Lung (tissue), 11 donors: ENCODE measurements at regions not wholly inside any gene's neighbourhood (a gene's known extent, or its start where the extent isn't known, plus 50 kb on each side); places are given as distances from the start of the nearest gene placed in this dataset.
A peak's percentile ranks its signal among the peaks of the same experiment; 100 is the strongest.

Experiments
- ATAC-seq: fragments of 200-7000 bp; cut with Tn5 transposase; one replicate; pipeline ENCODE4 v1.9.1; 2020; ENCODE audit warnings: moderate number of reproducible peaks; ENCODE audit not compliant: insufficient read depth, low FRiP score
- DNase-seq, 3 donors: peaks; one replicate each; pipeline ENCODE4 v3.0.0-alpha.2; 2013 to 2017
- H3K27ac ChIP-seq, 2 donors: one replicate each; pipeline ENCODE4 v1.5.1; 2013; ENCODE audit warnings: mild to moderate bottlenecking in 2 of 2, moderate library complexity in 2 of 2, control low read depth in 1 of 2, inconsistent platforms in 1 of 2, low read depth in 1 of 2, low read length in 1 of 2
- H3K27me3 ChIP-seq, 3 donors: one replicate each; pipeline ENCODE4 v1.5.1; 2013; ENCODE audit warnings: low read length in 2 of 3; ENCODE audit not compliant: control insufficient read depth in 3 of 3, insufficient read depth in 3 of 3
- H3K36me3 ChIP-seq, 4 donors: one replicate each; pipeline ENCODE4 v1.5.1; 2013; ENCODE audit warnings: low read length in 4 of 4, mild to moderate bottlenecking in 1 of 4, moderate library complexity in 1 of 4; ENCODE audit not compliant: control insufficient read depth in 4 of 4, insufficient read depth in 4 of 4
- H3K4me1 ChIP-seq, 5 donors: one replicate each; pipeline ENCODE4 v1.5.1; 2013; ENCODE audit warnings: low read length in 5 of 5, mild to moderate bottlenecking in 2 of 5, moderate library complexity in 1 of 5; ENCODE audit not compliant: control insufficient read depth in 5 of 5, insufficient read depth in 5 of 5
- H3K4me3 ChIP-seq: one replicate; pipeline ENCODE4 v1.5.1; 2013; ENCODE audit warnings: mild to moderate bottlenecking, control low read depth, moderate library complexity
- H3K9ac ChIP-seq, 2 donors: one replicate each; pipeline ENCODE4 v1.5.1; 2013; ENCODE audit warnings: low read length in 2 of 2, control low read depth in 1 of 2; ENCODE audit not compliant: insufficient read depth in 1 of 2
- H3K9me3 ChIP-seq, 4 donors: one replicate each; pipeline ENCODE4 v1.5.1; 2013; ENCODE audit warnings: low read length in 3 of 4, mild to moderate bottlenecking in 1 of 4, moderate library complexity in 1 of 4; ENCODE audit not compliant: control insufficient read depth in 4 of 4, insufficient read depth in 3 of 4
- WGBS, 2 donors: extraction: QIAGEN DNeasy Blood & Tissue Kit; methylation state at CpG; one replicate each; pipeline ENCODE4 v1.1.7; 2013; 5-methylcytosine and 5-hydroxymethylcytosine counted together
- TF ChIP-seq, protein P1 (sequence below): IDR thresholded peaks from 2 replicates; pipeline ENCODE4 v1.5.1; 2012; ENCODE audit warnings: mild to moderate bottlenecking; ENCODE audit errors: control extremely low read depth, extremely low read depth
- donor health status: control.
- donor health status: control.
- donor health status: Bipolar disorder and iron deficiency.
- donor health status: healthy.
- donor health status: DM: yes; HTN: yes; CAD: no.

DNA sequence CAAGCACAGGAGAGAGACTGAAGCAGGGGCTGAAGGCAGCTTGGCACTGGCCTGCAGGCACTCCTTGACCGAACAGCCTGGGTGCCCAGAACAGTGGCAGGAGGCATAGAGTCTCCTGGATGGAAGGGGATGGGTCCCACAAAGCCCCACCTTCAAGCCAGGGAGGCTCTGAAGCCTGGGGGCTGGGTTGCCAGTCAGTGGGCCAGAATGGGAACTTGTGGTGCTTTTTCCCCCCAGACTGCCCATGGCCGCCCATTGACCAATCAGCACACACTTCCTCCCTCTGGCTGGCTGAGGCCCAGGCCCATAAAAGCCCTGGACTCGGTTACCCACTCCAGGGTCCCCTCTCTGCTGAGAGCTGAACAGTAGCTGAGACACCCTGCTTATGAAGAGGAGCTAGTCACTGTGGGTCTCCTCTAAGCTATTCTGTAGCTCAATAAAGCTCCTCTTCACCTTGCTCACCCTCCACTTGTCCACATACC is 109.6 kb downstream of the ELAPOR2 start:
- DNase-seq (no peak), ATAC-seq (no peak)
- Histone ChIP-seq H3K9ac (no peak overlapping the region), H3K27ac (no peak overlapping the region), H3K4me1 (peaks cover 0 to 6% (median 0%) of the 10 kb centered on the region in 5 donors), H3K36me3 (no peaks in the 10 kb centered on the region), H3K9me3 (peaks cover 0 to 3% (median 0%) of the 10 kb centered on the region in 4 donors), H3K27me3 (no peaks in the 10 kb centered on the region), H3K4me3 (no peak overlapping the region)
- WGBS, 2 donors, result 86 to 87% methylated on average over 3 of the region's 3 CpGs
- TF ChIP-seq, protein P1, sequence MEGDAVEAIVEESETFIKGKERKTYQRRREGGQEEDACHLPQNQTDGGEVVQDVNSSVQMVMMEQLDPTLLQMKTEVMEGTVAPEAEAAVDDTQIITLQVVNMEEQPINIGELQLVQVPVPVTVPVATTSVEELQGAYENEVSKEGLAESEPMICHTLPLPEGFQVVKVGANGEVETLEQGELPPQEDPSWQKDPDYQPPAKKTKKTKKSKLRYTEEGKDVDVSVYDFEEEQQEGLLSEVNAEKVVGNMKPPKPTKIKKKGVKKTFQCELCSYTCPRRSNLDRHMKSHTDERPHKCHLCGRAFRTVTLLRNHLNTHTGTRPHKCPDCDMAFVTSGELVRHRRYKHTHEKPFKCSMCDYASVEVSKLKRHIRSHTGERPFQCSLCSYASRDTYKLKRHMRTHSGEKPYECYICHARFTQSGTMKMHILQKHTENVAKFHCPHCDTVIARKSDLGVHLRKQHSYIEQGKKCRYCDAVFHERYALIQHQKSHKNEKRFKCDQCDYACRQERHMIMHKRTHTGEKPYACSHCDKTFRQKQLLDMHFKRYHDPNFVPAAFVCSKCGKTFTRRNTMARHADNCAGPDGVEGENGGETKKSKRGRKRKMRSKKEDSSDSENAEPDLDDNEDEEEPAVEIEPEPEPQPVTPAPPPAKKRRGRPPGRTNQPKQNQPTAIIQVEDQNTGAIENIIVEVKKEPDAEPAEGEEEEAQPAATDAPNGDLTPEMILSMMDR, result no peak

DNA sequence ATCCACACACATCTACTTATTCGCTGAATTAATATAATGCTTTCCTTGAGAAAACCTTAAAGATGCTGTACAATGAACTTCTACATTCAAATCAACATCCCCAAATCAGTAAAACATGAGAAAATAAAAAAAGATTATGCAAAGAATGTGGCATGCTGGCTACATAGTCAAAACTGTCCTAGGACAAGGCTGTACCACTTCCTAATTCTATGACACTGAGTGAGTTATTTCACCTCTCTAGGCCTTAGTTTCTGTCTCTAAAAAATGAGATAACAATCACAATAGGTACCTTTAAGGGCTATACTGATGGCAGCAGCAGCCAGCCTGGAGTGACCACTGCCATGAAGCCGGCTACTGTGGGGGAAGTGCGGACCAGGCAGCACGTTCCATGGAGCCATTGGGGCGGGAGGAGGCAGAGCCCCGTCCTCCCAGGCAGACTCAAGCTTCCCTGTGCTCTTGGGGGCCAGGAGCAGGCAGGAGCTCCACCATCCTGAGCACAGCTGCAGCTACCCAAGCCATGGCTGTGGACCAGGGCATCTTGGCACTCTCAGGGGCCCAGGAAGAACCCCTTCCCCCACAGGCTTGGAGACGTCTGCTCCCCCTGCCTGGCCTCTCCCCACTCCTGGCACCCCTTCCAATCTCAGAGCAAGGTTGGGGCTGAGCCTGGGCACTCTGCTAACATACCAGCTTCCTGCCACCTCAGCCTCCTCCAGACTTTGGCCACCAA is 110.2 kb downstream of the ELAPOR2 start:
- peaks cover 0 to 3% (median 0%) of the 10 kb centered on the region in 4 donors for H3K9me3 ChIP-seq
- H3K36me3 ChIP-seq, result no peaks in the 10 kb centered on the region
- TF ChIP-seq, protein P1, result no peak
- peaks cover 0 to 6% (median 0%) of the 10 kb centered on the region in 5 donors for H3K4me1 ChIP-seq
- no peak for DNase-seq
- H3K27ac ChIP-seq, result no peak overlapping the region
- no peak for ATAC-seq
- H3K27me3 ChIP-seq, result no peaks in the 10 kb centered on the region
- no peak overlapping the region for H3K9ac ChIP-seq
- no peak overlapping the region for H3K4me3 ChIP-seq
- 89 to 90% methylated on average over 7 of the region's 7 CpGs for WGBS, 2 donors

DNA sequence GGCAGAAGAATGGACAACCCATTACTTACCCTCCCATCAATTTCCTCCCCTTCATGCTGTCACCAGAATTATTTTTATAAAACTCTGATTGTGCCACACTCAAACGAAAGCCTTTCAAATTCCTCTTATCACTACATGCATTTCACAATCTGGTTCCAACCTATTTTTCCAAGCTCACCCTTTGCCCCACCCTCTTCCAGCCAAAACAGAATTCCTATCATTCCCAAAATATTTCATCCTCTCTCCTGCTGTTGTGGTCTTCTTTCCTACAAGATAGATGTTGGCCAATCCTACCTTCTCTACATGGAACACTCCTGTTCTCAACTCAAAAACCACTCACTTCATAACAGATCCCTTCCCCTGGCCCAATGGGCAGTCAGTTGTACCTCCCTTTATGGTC is 111.5 kb downstream of the ELAPOR2 start:
- Histone ChIP-seq H3K36me3 (no peaks in the 10 kb centered on the region), H3K4me3 (no peak overlapping the region), H3K9ac (no peak overlapping the region), H3K4me1 (peaks cover 0 to 6% (median 0%) of the 10 kb centered on the region in 5 donors), H3K9me3 (peaks cover 0 to 3% (median 0%) of the 10 kb centered on the region in 4 donors), H3K27me3 (no peaks in the 10 kb centered on the region), H3K27ac (peak overlapping the region in 1 of 2 donors; percentile 45)
- TF ChIP-seq, protein P1, result no peak
- WGBS, 2 donors, result 31 to 69% methylated on average over 1 of the region's 1 CpG
- ATAC-seq (no peak), DNase-seq (no peak)
